ENCODE measurements at regions not wholly inside any gene's neighbourhood (a gene's known extent, or its start where the extent isn't known, plus 50 kb on each side); places are given as distances from the start of the nearest gene placed in this dataset.

DNA sequence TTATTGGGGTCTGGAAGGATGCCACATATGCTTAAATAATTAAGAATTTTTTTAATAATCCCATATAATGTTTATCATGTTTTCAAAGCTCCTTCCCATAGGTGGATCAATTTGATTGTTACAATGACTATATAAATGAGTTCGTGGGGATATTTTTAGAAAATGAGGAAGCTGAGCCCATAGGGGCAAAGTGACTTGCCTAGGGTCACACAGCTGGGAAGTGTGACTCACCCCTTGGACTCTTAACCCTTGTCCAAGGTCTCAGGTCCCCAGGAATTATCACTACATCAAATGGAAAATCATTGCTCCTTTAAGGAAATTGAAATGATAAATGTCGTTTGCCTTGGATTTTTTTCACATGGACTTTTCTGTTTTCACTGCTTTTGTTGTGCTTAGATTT, 161.2 kb upstream of the RGMA start (continued):
- TF ChIP-seq RFX5 (IDR thresholded peaks at IDR 0.05; ENCODE audit: borderline replicate concordance, low read depth, low read length) (no peak), RNF2 (IDR thresholded peaks at IDR 0.05; ENCODE audit: borderline replicate concordance, low read depth, low read length, missing control alignments, poor library complexity, severe bottlenecking) (no peak), CEBPB (IDR thresholded peaks at IDR 0.05; ENCODE audit: low read depth, low read length) (no peak), NANOG (IDR thresholded peaks at IDR 0.05; ENCODE audit: insufficient read depth, low read depth, low read length, poor library complexity, severe bottlenecking) (no peak), SRF (IDR thresholded peaks at IDR 0.05; ENCODE audit: low read depth, low read length) (no peak)

Data from H1 (cell line).